AG08396 (cell line): ENCODE measurements at regions not wholly inside any gene's neighbourhood (a gene's known extent, or its start where the extent isn't known, plus 50 kb on each side); places are given as distances from the start of the nearest gene placed in this dataset.

ENCODE experiments used
- DNase-seq: peaks from one replicate; pipeline ENCODE4 v3.0.0; 2012; ENCODE audit warnings: low spot score, mixed read lengths

DNA sequence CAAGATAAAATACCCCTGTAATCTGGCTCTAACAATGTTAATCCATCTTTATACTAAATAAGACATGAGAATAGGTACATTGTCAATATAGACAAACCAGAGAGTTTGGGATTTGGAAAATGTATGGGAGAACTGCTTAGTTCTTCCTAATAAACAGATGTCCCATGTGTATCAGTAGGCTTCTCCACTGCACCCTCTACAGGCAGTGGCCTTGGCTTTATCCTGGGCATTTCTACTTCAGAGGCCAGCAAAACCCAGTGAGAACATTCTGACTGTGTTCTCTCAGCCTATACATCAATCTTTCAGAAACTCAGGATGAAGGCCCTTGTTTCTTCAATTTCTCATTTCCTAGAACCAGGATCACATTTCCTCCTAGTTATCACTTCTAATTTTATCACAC lies 1167.5 kb upstream of the ACVR2A start:
- no peak for DNase-seq

DNA sequence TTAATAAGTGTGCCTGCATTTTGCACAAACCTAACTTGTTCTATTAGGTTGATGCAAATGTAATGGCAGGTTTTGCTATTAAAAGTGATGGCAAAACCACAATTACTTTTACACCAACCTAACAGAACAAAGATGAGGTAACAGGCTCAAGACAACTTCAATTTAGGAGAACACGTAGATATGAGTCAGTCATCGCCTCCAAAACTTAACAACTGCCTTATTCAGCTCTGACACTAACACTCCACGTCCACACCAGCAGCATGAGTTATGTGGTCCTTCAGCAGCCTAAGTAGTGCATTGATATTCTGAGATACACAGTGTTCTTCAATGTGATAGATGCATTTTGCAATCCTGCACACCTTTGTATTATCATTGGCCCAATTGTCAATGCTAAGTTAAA lies 1175.1 kb upstream of the ACVR2A start:
- DNase-seq: no peak

DNA sequence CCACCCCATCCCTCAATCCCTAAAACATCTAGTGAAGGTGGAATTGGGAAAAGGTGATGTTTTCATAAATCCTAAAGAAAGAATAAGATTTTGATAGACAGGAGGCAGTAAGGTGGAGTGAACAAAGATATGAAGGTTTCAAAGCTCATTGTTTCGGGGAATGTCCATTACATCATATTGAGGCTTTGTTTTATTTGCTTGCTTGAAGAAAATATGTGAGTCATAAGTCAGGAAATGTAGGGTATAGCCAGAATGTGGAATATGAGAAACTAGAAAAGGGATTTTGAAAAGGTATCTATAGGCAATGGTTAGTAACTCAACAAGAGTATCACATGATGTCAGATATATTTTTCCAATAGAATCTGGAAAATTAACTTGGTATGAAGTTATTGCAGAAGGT lies 1178.5 kb upstream of the ACVR2A start:
- DNase-seq: no peak

DNA sequence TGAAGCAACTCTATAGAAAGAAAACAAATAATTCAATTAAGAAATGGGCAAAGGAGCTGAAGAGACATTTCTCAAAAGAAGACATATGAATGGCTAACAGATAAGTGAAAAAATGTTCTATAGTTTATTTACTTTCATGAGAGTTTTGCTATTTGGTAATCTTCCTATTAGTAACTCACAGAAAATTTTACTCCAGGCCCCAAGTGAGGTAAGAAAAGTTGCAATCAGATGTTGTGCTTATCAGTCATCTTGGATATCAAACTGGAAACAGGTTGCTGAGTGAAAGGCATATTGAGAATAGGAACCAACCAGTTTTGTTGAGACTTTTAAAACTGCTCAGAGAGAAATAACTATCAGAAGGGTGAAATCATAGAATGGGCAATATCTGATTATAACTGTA lies 1179.0 kb upstream of the ACVR2A start:
- DNase-seq: no peak

DNA sequence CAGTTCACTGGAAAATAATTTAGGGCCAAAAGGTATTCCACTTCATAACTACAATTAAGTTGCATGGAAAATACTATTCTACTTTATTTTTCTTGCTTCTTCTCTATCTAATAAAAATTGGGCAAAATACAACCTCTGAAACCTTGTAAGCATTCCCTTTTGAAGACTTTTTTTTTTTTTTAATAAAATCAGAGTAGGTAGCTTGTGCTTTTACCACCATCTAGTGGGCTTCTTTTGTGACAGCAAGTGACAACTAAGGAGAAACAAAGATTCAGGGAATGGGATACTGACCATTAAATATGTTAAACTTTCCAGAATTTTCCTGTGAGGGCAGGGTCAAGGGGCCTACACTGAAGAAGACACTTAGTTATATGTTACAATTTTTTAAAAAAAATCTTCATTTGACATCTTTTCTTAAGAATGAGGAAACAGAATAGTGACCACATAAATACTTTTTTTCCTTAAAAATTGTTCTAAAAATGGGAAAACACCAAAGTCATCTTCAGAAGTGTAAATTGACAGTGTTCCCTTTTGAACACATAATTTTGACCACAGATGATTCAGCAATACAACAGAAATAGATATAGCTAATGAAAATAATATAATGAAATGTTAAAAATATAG lies 1183.2 kb upstream of the ACVR2A start:
- peak; percentile 5 for DNase-seq

DNA sequence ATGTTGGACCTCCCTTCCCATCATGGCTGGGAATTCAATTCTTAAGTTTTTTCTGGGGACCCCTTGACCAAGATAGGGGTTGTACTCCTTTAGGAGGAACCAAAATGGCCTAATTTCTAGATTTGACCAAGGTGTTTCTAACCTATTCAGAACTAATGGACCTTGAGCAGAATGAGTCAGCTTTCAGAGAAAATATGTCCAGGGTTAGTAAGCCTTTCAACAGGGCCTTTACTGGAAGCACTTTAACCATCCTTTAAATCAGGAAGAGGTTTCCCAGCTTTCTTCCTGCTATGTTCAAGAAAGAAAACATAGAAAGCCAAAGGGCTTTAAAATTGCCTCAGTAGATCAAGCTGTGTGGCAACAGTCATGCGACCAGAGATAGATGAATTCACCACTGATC lies 1184.9 kb upstream of the ACVR2A start:
- DNase-seq: no peak

DNA sequence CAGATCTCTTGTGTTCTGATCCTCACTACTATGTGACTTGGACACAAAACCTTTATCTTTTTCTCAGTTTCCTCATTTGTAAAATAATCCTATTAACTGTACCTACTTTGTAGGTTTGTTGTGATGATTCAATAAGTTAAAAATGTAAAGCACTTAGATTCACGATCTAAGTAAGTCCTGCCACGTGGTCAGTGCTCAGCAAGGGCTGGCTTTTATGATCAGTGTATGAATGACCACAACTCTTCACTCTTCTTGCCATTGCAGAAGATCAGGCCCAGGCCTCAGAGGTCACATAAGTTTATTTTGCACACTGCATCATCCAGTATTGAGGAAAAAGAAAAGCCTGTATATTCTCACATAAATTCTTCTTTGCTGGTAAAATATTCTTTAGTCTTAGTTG lies 1192.5 kb upstream of the ACVR2A start:
- DNase-seq: no peak

DNA sequence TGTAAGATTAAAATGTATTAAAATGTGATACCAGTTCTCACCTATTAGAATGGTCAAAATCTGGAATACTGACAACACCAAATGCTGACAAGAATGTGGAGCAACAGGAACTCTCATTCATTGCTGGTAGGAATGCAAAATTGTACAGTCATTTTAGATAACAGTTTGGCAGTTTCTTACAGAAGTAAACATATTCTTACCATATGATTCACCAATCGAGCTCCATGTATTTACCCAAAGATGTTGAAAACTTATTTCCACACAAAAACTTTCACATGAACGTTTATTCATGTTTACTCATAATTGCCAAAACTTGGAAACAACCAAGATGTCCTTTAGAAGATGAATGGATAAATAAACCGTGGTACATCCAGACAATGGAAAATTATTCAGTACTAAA lies 1193.5 kb upstream of the ACVR2A start:
- no peak for DNase-seq

DNA sequence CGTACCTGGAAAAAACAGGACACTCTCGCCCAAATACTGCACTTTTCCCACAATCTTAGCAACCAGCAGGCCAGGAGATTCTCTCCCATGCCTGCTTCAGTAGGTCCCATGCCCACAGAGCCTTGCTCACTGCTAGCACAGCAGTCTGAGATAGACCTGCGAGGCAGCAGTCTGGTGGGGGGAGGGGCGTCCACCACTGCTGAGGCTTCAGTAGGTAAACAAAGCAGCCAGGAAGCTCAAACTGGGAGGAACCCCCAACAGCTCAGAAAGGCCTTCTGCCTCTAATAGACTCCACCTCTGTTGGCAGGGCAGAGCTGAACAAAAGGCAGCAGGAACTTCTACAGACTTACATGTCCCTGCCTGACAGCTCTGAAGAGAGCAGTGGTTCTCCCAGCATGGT lies 1202.8 kb upstream of the ACVR2A start:
- no peak for DNase-seq

DNA sequence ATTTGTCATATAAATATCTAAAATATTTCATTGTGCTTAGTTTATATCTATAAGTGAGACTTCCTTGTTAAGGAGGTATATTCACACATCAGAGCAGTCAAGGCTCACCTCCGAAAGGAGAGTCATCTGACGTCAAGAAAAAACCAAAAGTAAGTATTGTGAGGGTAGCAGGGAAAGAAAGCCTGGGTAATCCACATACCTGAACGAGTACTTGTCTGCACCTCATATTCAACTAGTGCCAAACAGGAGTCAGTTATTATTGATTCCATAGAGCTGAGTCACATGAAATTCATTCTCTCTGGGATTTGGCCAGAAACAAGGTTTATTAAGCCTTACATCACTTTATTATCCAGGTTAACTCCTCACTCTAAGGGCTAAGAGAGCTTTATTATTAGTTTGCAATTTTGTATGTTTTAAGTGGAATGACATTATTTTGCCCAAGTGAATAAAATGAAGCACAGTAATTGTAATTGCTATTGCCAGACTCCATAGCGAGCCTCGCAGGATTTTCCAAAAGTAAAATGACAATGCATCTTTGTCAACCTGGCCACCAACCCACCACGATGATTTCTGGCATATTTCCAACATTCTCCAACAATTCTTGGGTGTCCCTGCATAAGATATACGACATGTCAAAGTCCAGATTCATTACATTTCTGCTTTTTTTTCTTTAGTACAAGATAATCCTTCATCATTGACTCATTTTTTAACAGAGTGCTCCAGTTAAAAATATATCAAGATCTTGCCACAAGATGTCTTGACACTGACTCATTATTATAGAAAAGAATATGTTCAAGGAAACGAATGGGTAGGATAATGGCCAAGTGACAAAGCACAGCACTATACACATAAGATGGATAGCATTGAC lies 1210.4 kb upstream of the ACVR2A start:
- DNase-seq: peak; percentile 5

DNA sequence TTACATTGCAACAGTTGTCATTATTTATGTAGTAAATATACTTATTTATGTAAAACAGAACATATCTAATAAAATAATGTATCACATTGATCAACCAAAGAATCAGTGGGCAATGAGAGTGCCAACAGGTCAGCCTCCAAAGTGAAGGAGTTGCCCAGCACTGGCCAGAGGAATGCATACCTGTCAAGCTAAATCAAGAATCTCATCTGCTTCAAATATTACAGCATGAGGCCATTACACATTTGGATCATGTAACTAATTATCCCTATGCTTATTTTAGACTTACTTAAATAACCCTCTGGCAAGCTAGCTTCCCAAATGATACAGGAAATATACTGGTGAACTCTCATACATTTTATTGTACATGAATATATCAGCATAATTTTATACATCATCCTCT lies 1211.7 kb upstream of the ACVR2A start:
- DNase-seq: no peak

DNA sequence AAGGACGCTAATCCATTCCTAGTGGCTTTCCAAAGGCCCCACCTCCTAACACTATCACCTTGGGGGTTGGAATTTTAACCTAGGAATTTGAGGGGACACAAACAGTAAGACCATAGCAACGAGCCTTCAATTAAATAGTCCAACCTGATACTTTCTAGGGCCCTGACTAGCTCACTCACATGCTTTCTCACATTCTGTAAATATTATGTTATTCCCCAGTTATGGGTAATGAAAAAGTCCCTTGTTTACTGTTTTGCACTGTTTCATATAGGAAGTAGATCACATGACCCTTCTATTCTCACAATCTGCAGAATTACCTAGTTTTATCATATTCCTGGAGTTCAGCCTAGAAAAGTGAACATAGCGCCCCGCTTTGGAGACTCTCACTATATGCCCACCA lies 1212.1 kb upstream of the ACVR2A start:
- DNase-seq: no peak

DNA sequence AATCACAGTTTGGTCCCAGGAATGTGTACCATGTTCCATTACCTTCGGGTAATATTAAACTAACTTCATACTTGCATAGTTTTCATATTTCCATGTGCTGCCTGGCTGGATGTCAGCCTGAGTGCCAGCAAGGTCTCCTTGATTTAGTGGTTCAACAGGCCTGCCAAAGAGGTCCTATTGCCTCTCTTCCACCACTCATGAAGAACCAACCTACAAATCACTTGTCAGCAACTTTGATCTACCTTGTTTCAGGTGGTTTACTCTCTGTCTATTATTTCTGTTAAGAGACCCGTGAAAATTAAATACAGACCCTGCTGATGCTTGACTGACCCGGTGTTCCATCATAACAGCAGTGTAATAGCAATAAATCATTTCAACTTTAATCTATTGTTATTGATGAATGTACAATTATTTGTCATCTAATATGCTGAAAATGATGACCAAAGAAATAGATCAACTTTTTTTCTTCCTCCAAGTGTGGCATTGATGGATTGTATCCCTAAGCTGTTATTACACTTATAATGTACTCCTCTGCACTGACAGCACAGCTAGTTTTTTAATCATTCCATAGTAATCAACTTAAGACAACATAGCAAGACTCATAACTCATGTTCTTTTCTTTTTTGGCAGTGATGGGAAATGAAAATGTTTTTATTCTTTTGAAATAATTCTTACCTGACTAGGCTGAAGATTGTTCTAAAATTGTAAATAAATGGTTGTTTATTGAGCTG lies 1220.2 kb upstream of the ACVR2A start:
- no peak for DNase-seq

DNA sequence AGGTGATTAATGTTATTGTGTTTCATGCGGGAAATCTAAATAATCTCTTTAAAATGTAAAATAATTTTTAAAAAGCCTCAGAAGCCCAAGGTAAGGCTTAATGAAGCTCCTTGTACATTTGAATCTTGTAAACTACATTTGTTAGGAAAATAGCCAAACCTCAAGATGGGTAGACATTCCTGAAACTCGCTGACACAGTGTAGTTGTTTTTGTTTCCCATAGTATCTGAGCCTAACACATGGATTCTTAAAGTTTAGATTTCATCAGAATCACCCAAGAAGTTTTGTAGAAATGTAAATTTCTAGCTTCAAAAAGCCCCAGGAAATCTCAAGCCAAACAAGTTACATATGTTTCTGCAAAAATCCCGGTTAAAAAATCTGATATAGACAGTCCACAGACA lies 1221.1 kb upstream of the ACVR2A start:
- no peak for DNase-seq

DNA sequence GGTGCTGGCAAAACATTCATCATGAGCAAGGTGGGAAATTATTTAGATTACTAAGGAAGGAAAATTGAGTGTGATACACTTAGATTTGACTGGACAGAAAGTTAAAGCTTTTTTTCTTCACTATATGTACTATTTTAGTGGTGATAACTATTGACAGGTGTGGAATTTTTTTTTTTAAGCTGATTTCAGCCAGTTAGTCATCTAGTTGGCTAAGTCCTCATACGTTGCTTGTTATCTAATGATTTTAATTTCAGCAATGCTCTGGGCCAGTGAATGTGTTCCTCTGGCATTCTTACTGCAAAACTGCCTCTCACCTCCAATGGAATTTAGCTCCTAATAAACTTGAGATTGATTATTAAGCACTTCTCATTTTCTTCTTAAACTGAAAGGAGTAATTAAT lies 1223.2 kb upstream of the ACVR2A start:
- no peak for DNase-seq

DNA sequence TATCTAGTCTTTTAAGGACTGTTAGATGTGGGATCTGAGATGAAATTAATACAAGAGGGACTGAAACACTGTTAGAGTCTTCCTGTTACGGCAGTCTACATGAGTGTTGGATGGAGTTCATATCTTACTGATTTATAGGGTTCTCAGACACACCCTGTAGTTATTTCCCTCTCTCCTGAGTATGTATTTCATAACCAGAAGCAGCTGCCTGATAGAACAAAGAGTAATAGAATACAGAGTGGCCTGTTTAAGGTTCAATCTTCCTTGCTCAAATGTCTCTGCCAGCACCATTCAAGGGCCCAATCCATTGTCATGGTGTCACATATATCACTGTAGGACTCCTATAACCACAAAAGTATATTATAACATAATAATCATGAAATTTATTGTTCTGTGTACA lies 1229.1 kb upstream of the ACVR2A start:
- DNase-seq: no peak

DNA sequence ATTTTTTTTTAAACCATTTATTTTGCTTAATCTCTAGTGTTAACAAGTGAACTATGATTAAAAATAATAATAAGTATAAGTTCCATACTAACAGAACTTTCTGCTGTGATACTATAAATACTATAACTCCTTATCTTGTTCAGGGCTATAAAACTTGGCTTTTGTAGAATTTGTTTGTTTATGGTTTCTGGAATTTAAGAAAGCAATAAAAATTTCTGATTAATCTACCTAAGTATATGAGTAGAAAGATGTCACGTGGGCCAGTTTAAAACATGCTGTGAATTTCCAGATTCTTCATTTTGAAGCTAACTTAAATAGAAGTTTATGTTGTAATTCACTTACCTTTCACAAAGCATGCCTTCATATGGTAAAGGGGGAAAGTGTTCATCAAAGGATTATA lies 1236.3 kb upstream of the ACVR2A start:
- no peak for DNase-seq

DNA sequence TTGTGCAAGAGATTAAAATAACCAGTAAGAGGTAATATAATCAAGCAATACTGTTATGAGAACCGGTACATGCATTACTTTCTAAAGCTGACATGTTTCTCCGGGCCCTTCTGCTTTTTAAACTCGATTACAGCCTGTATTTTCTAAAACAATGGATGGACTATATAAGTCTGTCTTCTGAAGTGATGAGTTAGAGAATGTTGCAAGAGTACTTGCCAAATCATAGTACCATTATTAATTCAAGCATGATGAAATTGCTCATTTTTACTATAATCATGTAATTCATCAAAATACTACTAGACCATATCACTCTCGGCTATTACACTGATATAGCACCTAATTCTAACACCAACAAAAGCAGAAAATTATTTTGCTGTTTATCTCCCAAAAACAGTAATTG lies 1240.3 kb upstream of the ACVR2A start:
- DNase-seq: no peak

DNA sequence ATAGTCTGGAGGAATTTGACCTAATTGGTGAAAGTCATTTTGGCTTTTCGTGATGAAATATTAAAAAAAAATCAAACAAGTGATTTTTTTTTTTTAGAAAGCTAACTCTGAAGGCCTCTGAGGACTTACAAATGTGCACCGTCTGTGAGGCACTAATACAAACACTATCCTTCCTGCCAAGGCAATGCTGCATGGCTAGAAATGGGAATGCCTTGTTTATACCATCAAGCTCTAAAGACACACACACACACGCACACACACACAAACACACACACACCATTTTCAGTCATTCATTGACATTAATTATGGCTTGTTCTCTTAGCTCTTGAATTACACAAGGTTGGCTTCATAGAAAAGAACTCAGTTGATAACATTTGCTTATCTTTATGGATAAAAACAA lies 1242.0 kb upstream of the ACVR2A start:
- no peak for DNase-seq

DNA sequence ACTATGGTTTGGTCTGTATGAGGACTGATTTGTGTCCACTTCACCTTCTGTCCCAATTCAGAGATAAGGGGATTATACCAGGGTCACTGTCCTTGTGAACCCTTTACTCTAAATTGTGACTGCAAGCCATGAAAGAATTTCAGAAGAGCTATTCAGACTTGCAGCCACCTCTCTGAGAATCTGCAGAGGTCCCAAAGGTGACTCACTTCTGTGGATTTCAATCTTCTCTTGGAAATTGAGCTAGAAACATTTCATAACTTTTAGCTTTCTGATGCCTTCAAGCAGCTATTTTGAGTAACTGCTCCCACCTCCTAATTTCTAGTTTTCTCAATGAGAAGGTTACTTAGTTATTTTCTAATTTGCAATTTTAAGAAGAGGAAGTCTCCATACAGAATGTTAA lies 1242.4 kb upstream of the ACVR2A start:
- peak; percentile 27 for DNase-seq

DNA sequence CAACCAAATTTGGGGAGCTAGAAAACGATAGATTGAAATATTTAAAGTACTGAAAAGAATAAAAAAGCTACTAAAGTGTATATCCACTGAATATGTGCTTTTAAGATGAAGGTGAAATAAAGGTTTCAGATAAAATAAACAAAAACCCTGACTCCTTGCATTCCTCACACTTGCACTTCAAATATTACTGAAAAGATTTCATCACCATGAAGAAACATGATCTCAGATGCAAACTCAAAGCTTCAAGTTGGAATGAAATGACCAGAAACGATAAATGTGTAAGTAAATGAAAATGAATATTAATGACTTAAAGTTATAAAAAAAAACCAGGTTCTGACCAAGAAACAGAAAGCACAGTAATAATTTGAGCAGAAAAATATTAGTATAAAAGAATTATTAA lies 1246.0 kb upstream of the ACVR2A start:
- DNase-seq: no peak

DNA sequence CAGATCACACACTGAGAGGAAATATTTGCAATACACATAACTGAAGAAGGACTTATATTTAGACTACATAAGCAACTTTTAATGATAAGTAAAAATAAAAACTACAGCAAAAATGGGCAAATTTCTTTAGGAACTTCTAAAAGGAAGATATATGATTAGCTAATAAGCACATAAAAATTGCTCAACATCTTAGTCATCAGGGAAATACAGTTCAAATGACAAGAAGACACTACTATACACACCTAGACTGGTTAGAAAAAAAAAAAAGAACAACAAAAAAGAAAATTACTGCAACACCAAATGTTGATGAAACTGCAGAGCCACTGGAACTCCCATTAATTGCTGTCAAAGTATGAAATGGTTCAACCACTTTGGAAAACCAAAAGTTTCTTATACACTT lies 1247.5 kb upstream of the ACVR2A start:
- no peak for DNase-seq

DNA sequence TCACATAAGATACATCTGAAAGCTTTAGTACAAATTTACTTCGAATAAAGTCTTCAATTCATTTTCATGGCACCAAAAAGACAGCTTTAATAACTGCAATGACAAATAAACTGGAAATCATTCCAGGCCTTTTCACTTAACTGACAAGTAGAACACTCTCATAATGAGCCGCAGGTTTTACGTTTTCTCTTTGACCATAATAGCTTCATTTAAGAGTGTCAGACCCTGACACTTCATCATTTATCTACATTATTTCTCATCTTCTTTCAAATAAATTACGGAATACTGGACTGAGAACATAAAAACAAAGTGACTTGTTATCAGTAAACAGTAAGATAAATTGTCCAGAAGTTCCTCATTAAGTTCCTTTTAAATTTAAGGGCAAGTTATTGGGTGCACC lies 1252.9 kb upstream of the ACVR2A start:
- no peak for DNase-seq
